ENCODE measurements at regions not wholly inside any gene's neighbourhood (a gene's known extent, or its start where the extent isn't known, plus 50 kb on each side); places are given as distances from the start of the nearest gene placed in this dataset.

GRCh38 chr5:68845131-68845530, 248.7 kb upstream of the SLC30A5 start (continued):
- TF ChIP-seq CUX1 (CRISPR knock-in tag; IDR thresholded peaks at IDR 0.05) (no peak), E2F1 (CRISPR knock-in tag; IDR thresholded peaks at IDR 0.05) (no peak), CTCF (IDR thresholded peaks at IDR 0.05 in 2 of 3, conservative IDR thresholded peaks at IDR 0.05 in 1 of 3; ENCODE audit: insufficient read depth in 2 of 3, low read depth in 1 of 3, low read length in 3 of 3) (no peak), SIN3B (IDR thresholded peaks at IDR 0.05; ENCODE audit: low read depth) (no peak), ZNF384 (IDR thresholded peaks at IDR 0.05; ENCODE audit: low read depth, low read length) (no peak), MED1 (CRISPR knock-in tag; IDR thresholded peaks at IDR 0.05; ENCODE audit: borderline replicate concordance) (no peak), ZKSCAN8 (CRISPR knock-in tag; IDR thresholded peaks at IDR 0.05) (no peak), TOE1 (IDR thresholded peaks at IDR 0.05; ENCODE audit: borderline replicate concordance) (no peak), TOE1 (CRISPR knock-in tag; IDR thresholded peaks at IDR 0.05; ENCODE audit: borderline replicate concordance, low read depth) (no peak), ZMIZ1 (IDR thresholded peaks at IDR 0.05; ENCODE audit: low read depth in 2 of 2, low read length in 2 of 2) (no peak), RBM14 (IDR thresholded peaks at IDR 0.05; ENCODE audit: borderline replicate concordance, insufficient read depth, low read depth, low read length) (no peak)

Data from K562 (cell line).